ENCODE measurements at regions not wholly inside any gene's neighbourhood (a gene's known extent, or its start where the extent isn't known, plus 50 kb on each side); places are given as distances from the start of the nearest gene placed in this dataset.

DNA sequence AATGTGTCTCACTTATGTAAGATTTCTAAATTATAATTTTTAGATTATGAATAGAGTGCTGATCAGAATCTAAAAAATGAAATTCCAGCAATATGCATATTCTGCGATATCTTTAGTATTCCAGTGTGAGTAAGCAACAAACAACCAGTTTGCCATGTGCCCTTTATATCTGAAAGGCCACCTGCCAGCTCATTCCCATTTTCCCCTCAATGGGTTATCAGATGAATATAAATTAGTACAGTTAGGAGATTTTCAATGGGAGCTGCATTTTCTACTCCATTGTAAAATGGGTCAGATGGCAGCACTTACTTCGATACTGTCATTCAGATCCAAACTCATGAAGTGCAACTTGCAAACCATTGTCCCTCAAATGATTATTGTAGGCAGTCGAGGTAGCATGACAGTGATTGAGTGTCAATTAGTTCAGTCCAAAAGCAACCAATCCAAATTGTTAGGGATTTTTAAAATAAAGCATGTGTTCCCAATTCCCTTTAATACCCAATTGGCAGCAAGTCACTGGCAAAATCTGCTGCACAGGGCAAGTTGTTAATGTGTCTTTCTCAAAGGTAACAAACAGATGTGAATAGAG lies 680.3 kb downstream of the LRRIQ3 start:
- Histone ChIP-seq H3K27me3 (replicated peaks in 1 of 4; ENCODE audit: control extremely low read depth in 1 of 4, control insufficient read depth in 3 of 4, insufficient read depth in 4 of 4, low read length in 3 of 4) (no peaks in the 10 kb centered on the region), H2AFZ (ENCODE audit: insufficient read depth, low read depth, low read length, poor library complexity, severe bottlenecking) (no peak overlapping the region), H3K27ac (ENCODE audit: low read length in 2 of 2) (no peak overlapping the region), H4K20me1 (ENCODE audit: control insufficient read depth, insufficient read depth, low read length, poor library complexity, severe bottlenecking) (no peaks in the 10 kb centered on the region), H3K36me3 (replicated peaks in 1 of 2; ENCODE audit: control extremely low read depth in 1 of 2, control insufficient read depth in 1 of 2, extremely low read depth in 1 of 2, insufficient read depth in 2 of 2, low read length in 1 of 2) (no peaks in the 10 kb centered on the region), H3K9ac (ENCODE audit: low read length) (no peak overlapping the region), H3K4me3 (ENCODE audit: control extremely low read depth in 1 of 5, extremely low read depth in 1 of 5, insufficient read depth in 1 of 5, low read depth in 2 of 5, low read length in 4 of 5) (no peak overlapping the region), H3K9me3 (ENCODE audit: control extremely low read depth in 1 of 3, control insufficient read depth in 2 of 3, insufficient read depth in 1 of 3, low read length in 2 of 3) (no peaks in the 10 kb centered on the region), H3K4me1 (ENCODE audit: control insufficient read depth in 2 of 2, insufficient read depth in 2 of 2, low read length in 2 of 2) (no peaks in the 10 kb centered on the region), H3K4me2 (replicated peaks; ENCODE audit: low read depth, low read length, poor library complexity, severe bottlenecking) (no peak overlapping the region), H3K79me2 (ENCODE audit: control insufficient read depth, insufficient read depth, low read length) (no peaks in the 10 kb centered on the region)
- intact Hi-C loops (cut with micrococcal nuclease), result no loop called here
- ATAC-seq (ENCODE audit: low read depth) (no peak), DNase-seq (no peak)
- peaks cover 3% of the 10 kb centered on the region for H3K9me3 Mint-ChIP-seq (ENCODE audit: insufficient read depth)
- no peak overlapping the region for H3K27ac Mint-ChIP-seq
- POLR2A ChIA-PET, result no interaction called here
- no peak for TF ChIP-seq EZH2 (IDR thresholded peaks at IDR 0.05; ENCODE audit: borderline replicate concordance, insufficient read depth, low read depth, low read length, poor library complexity, severe bottlenecking)
- TF ChIP-seq, protein P1, sequence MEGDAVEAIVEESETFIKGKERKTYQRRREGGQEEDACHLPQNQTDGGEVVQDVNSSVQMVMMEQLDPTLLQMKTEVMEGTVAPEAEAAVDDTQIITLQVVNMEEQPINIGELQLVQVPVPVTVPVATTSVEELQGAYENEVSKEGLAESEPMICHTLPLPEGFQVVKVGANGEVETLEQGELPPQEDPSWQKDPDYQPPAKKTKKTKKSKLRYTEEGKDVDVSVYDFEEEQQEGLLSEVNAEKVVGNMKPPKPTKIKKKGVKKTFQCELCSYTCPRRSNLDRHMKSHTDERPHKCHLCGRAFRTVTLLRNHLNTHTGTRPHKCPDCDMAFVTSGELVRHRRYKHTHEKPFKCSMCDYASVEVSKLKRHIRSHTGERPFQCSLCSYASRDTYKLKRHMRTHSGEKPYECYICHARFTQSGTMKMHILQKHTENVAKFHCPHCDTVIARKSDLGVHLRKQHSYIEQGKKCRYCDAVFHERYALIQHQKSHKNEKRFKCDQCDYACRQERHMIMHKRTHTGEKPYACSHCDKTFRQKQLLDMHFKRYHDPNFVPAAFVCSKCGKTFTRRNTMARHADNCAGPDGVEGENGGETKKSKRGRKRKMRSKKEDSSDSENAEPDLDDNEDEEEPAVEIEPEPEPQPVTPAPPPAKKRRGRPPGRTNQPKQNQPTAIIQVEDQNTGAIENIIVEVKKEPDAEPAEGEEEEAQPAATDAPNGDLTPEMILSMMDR (IDR thresholded peaks at IDR 0.05), result no peak
- WGBS (ENCODE audit: insufficient coverage), result no CpG with 5 or more reads among the region's 3 CpGs
- no peak overlapping the region for H3K4me3 Mint-ChIP-seq
- no peaks in the 10 kb centered on the region for H3K27me3 Mint-ChIP-seq
- CTCF ChIA-PET, result no interaction called here
- no peaks in the 10 kb centered on the region for H3K4me1 Mint-ChIP-seq

DNA sequence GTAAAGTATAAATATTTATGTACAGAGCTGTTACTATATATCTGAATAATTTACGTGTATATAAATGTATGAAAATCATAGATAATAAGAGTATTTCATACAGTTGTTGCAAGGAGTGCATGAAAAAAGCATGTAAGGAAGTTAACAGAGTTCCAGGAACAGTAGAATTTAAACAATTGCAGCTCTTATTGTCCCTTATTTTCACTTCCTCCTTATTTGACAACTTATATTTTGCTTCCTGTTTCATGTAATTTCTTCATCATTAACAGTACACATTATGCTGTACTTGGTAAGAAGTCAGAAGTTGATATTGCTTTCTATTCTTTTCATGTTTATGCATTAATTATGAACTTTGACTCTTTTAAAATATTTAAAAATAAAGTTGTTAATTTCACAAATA lies 681.5 kb downstream of the LRRIQ3 start:
- H3K36me3 ChIP-seq (replicated peaks in 1 of 2; ENCODE audit: control extremely low read depth in 1 of 2, control insufficient read depth in 1 of 2, extremely low read depth in 1 of 2, insufficient read depth in 2 of 2, low read length in 1 of 2), result no peaks in the 10 kb centered on the region
- no peak overlapping the region for H3K9ac ChIP-seq (ENCODE audit: low read length)
- H3K9me3 ChIP-seq (ENCODE audit: control extremely low read depth in 1 of 3, control insufficient read depth in 2 of 3, insufficient read depth in 1 of 3, low read length in 2 of 3), result no peaks in the 10 kb centered on the region
- H3K4me1 ChIP-seq (ENCODE audit: control insufficient read depth in 2 of 2, insufficient read depth in 2 of 2, low read length in 2 of 2), result no peaks in the 10 kb centered on the region
- H3K27me3 Mint-ChIP-seq, result no peaks in the 10 kb centered on the region
- H3K27ac Mint-ChIP-seq, result no peak overlapping the region
- no CpG with 5 or more reads among the region's 1 CpG for WGBS (ENCODE audit: insufficient coverage)
- DNase-seq (peak; percentile 10), ATAC-seq (ENCODE audit: low read depth) (no peak)
- TF ChIP-seq, protein P1 (IDR thresholded peaks at IDR 0.05), result no peak
- no peak for TF ChIP-seq EZH2 (IDR thresholded peaks at IDR 0.05; ENCODE audit: borderline replicate concordance, insufficient read depth, low read depth, low read length, poor library complexity, severe bottlenecking)
- H3K79me2 ChIP-seq (ENCODE audit: control insufficient read depth, insufficient read depth, low read length), result no peaks in the 10 kb centered on the region
- peaks cover 3% of the 10 kb centered on the region for H3K9me3 Mint-ChIP-seq (ENCODE audit: insufficient read depth)
- POLR2A ChIA-PET, result no interaction called here
- intact Hi-C loops (cut with micrococcal nuclease), result no loop called here
- H3K27me3 ChIP-seq (replicated peaks in 1 of 4; ENCODE audit: control extremely low read depth in 1 of 4, control insufficient read depth in 3 of 4, insufficient read depth in 4 of 4, low read length in 3 of 4), result no peaks in the 10 kb centered on the region
- no peak overlapping the region for H3K27ac ChIP-seq (ENCODE audit: low read length in 2 of 2)
- CTCF ChIA-PET, result no interaction called here
- no peak overlapping the region for H3K4me2 ChIP-seq (replicated peaks; ENCODE audit: low read depth, low read length, poor library complexity, severe bottlenecking)
- H2AFZ ChIP-seq (ENCODE audit: insufficient read depth, low read depth, low read length, poor library complexity, severe bottlenecking), result no peak overlapping the region
- H3K4me3 Mint-ChIP-seq, result no peak overlapping the region
- H3K4me3 ChIP-seq (ENCODE audit: control extremely low read depth in 1 of 5, extremely low read depth in 1 of 5, insufficient read depth in 1 of 5, low read depth in 2 of 5, low read length in 4 of 5), result no peak overlapping the region
- no peaks in the 10 kb centered on the region for H3K4me1 Mint-ChIP-seq
- no peaks in the 10 kb centered on the region for H4K20me1 ChIP-seq (ENCODE audit: control insufficient read depth, insufficient read depth, low read length, poor library complexity, severe bottlenecking)

Data from B cell (primary cell).